HepG2 (cell line): ENCODE measurements at regions not wholly inside any gene's neighbourhood (a gene's known extent, or its start where the extent isn't known, plus 50 kb on each side); places are given as distances from the start of the nearest gene placed in this dataset.

Source experiments
- ATAC-seq: fragments of 200-7000 bp; cut with Tn5 transposase; 3 replicates; pipeline ENCODE4 v1.9.1; 2020; ENCODE audit warnings: mild to moderate bottlenecking, moderate library complexity
- BruUV-seq: library from RNA; stranded (reverse); fragments of 400-500 nt; replicated peaks from 2 replicates; lab custom pipeline; 2021; lab: Mats Ljungman, UMichigan
- CTCF ChIA-PET: fragments of 300-600 bp; formaldehyde crosslinking; extraction: SDS; loops from one replicate; lab custom pipeline; 2021; ENCODE audit warnings: low total read pairs, inconsistent platforms, low intra/inter-chr PET ratio; lab: Yijun Ruan, JAX
- POLR2A ChIA-PET: fragments of 350-600 bp; sonication (Branson Sonifier 250); formaldehyde crosslinking; loops from one replicate; lab custom pipeline; 2020; ENCODE audit warnings: antibody characterized with exemption, inconsistent platforms; lab: Yijun Ruan, JAX
- DNase-seq: peaks from one replicate; pipeline ENCODE4 v3.0.0-alpha.2; 2015; ENCODE audit warnings: low spot score
- FAIRE-seq: peaks from 3 replicates; lab custom pipeline; 2011; peaks lifted over from hg19 to GRCh38; lab: Jason Lieb, UNC
- H2AFZ ChIP-seq: one replicate; pipeline ENCODE4 v1.6.1; 2011; ENCODE audit warnings: low read length, inconsistent platforms
- H3K27ac ChIP-seq: fragments of 300-600 bp; 3 replicates; pipeline ENCODE4 v1.8.0; 2011; ENCODE audit warnings: mixed run types, mild to moderate bottlenecking, mixed read lengths, low read length, inconsistent platforms; ENCODE audit not compliant: insufficient read depth; ENCODE audit errors: extremely low read length
- H3K27me3 ChIP-seq, 2 experiments: fragments of 200-600 bp in 1 of 2; 2 replicates in 1 of 2; 3 replicates in 1 of 2; pipeline versions ENCODE4 v1.6.0 to v1.8.0; 2011; ENCODE audit warnings: low read length in 2 of 2, mild to moderate bottlenecking in 2 of 2, moderate library complexity in 2 of 2, inconsistent platforms in 1 of 2; ENCODE audit not compliant: insufficient read depth in 2 of 2, control insufficient read depth in 1 of 2
- H3K36me3 ChIP-seq, 2 experiments: fragments of 200-600 bp in 1 of 2; replicated peaks in 1 of 2; 2 replicates in 1 of 2; 3 replicates in 1 of 2; pipeline versions ENCODE4 v1.5.1 to v1.8.0; 2011; ENCODE audit warnings: low read length in 2 of 2, inconsistent platforms in 1 of 2; ENCODE audit not compliant: insufficient read depth in 2 of 2, control insufficient read depth in 1 of 2
- H3K4me1 ChIP-seq: 2 replicates; pipeline ENCODE4 v1.5.1; 2012; ENCODE audit warnings: low read length, inconsistent platforms; ENCODE audit not compliant: insufficient read depth
- H3K4me2 ChIP-seq: 2 replicates; pipeline ENCODE4 v1.6.0; 2011; ENCODE audit warnings: low read depth, low read length, inconsistent platforms
- H3K4me3 ChIP-seq, 3 experiments: fragments of 200-600 bp in 1 of 3; sonication (generic), shearing (Covaris generic) in 1 of 3; replicated peaks in 1 of 3; 2 replicates each; pipeline ENCODE4 v1.5.1; 2011 to 2016; ENCODE audit warnings: low read length in 3 of 3, inconsistent platforms in 2 of 3, low read depth in 2 of 3, mild to moderate bottlenecking in 2 of 3, control low read depth in 1 of 3, mixed read lengths in 1 of 3; ENCODE audit not compliant: insufficient read depth in 1 of 3
- H3K79me2 ChIP-seq: one replicate; pipeline ENCODE4 v1.6.1; 2011; ENCODE audit warnings: low read length, inconsistent platforms; ENCODE audit not compliant: insufficient read depth
- H3K9ac ChIP-seq: 2 replicates; pipeline ENCODE4 v1.6.0; 2011; ENCODE audit warnings: mild to moderate bottlenecking, low read depth, low read length, inconsistent platforms; ENCODE audit not compliant: insufficient read depth
- H3K9me3 ChIP-seq: 2 replicates; pipeline ENCODE4 v1.5.1; 2012; ENCODE audit warnings: mild to moderate bottlenecking, low read length
- H4K20me1 ChIP-seq: 2 replicates; pipeline ENCODE4 v1.6.0; 2011; ENCODE audit warnings: inconsistent platforms, mild to moderate bottlenecking, low read length, moderate library complexity; ENCODE audit not compliant: insufficient read depth
- BRF2 ChIP-seq: sonication (generic); formaldehyde crosslinking; IDR thresholded peaks from 2 replicates; pipeline ENCODE4 v1.8.1; 2022; ENCODE audit warnings: mild to moderate bottlenecking, missing genetic modification reagents
- CCAR2 ChIP-seq: fragments of 200-400 bp; formaldehyde crosslinking; optimal IDR thresholded peaks from 2 replicates; pipeline ENCODE3; 2018; ENCODE audit warnings: low read depth, mild to moderate bottlenecking, low read length, moderate library complexity
- PBX3 ChIP-seq: sonication (generic); formaldehyde crosslinking; IDR thresholded peaks from 2 replicates; pipeline ENCODE4 v1.8.1; 2023; ENCODE audit warnings: missing genetic modification reagents, inconsistent platforms, borderline replicate concordance
- ZNF546 ChIP-seq: sonication (generic); formaldehyde crosslinking; conservative IDR thresholded peaks from 2 replicates; pipeline ENCODE4 v1.8.1; 2023; ENCODE audit warnings: mild to moderate bottlenecking, missing genetic modification reagents
- WGBS: methylation state at CpG from one replicate; pipeline ENCODE4 v1.1.6; 2017; ENCODE audit warnings: low lambda C conversion rate; 5-methylcytosine and 5-hydroxymethylcytosine counted together
- in situ Hi-C: cut with HindIII; loops from 2 replicates; pipeline ENCODE4 v1.10.0; 2017; ENCODE audit warnings: low pct_unique_long_range_greater_than_20kb; ENCODE audit not compliant: extremely low pct_ligation_motif_present
- intact Hi-C: fragments of 100-400 bp; cut with micrococcal nuclease; formaldehyde crosslinking; loops from one replicate; pipeline ENCODE4 v1.10.0; 2022; ENCODE audit not compliant: unreplicated experiment
- TF ChIP-seq, protein P1 (sequence below): sonication (generic); formaldehyde crosslinking; IDR thresholded peaks from 2 replicates; pipeline ENCODE4 v1.4.0; 2020; ENCODE audit warnings: low read depth, missing genetic modification reagents
- TF ChIP-seq, protein P2 (sequence below): sonication (generic); formaldehyde crosslinking; IDR thresholded peaks from 2 replicates; pipeline ENCODE4 v1.4.0; 2020; ENCODE audit warnings: missing genetic modification reagents, borderline replicate concordance

- ChIA-PET POLR2A (no interaction called here), CTCF (no interaction called here)
- BruUV-seq: no TSS peak
- no peak for ATAC-seq
- in situ Hi-C loops: no loop called here
- TF ChIP-seq BRF2 (CRISPR knock-in tag): no peak
- TF ChIP-seq, protein P1, sequence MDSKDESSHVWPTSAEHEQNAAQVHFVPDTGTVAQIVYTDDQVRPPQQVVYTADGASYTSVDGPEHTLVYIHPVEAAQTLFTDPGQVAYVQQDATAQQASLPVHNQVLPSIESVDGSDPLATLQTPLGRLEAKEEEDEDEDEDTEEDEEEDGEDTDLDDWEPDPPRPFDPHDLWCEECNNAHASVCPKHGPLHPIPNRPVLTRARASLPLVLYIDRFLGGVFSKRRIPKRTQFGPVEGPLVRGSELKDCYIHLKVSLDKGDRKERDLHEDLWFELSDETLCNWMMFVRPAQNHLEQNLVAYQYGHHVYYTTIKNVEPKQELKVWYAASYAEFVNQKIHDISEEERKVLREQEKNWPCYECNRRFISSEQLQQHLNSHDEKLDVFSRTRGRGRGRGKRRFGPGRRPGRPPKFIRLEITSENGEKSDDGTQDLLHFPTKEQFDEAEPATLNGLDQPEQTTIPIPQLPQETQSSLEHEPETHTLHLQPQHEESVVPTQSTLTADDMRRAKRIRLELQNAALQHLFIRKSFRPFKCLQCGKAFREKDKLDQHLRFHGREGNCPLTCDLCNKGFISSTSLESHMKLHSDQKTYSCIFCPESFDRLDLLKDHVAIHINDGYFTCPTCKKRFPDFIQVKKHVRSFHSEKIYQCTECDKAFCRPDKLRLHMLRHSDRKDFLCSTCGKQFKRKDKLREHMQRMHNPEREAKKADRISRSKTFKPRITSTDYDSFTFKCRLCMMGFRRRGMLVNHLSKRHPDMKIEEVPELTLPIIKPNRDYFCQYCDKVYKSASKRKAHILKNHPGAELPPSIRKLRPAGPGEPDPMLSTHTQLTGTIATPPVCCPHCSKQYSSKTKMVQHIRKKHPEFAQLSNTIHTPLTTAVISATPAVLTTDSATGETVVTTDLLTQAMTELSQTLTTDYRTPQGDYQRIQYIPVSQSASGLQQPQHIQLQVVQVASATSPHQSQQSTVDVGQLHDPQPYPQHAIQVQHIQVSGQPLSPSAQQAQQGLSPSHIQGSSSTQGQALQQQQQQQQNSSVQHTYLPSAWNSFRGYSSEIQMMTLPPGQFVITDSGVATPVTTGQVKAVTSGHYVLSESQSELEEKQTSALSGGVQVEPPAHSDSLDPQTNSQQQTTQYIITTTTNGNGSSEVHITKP (CRISPR knock-in tag): no peak
- TF ChIP-seq, protein P2, sequence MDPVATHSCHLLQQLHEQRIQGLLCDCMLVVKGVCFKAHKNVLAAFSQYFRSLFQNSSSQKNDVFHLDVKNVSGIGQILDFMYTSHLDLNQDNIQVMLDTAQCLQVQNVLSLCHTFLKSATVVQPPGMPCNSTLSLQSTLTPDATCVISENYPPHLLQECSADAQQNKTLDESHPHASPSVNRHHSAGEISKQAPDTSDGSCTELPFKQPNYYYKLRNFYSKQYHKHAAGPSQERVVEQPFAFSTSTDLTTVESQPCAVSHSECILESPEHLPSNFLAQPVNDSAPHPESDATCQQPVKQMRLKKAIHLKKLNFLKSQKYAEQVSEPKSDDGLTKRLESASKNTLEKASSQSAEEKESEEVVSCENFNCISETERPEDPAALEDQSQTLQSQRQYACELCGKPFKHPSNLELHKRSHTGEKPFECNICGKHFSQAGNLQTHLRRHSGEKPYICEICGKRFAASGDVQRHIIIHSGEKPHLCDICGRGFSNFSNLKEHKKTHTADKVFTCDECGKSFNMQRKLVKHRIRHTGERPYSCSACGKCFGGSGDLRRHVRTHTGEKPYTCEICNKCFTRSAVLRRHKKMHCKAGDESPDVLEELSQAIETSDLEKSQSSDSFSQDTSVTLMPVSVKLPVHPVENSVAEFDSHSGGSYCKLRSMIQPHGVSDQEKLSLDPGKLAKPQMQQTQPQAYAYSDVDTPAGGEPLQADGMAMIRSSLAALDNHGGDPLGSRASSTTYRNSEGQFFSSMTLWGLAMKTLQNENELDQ: no peak
- TF ChIP-seq CCAR2: no peak
- TF ChIP-seq ZNF546 (CRISPR knock-in tag): no peak
- TF ChIP-seq PBX3 (CRISPR knock-in tag): no peak
- TF ChIP-seq, all 625 proteins: peak for 0
- 6% methylated on average over 9 of the region's 9 CpGs for WGBS
- H3K27ac ChIP-seq: no peak overlapping the region
- H3K79me2 ChIP-seq: no peaks in the 10 kb centered on the region
- H2AFZ ChIP-seq: no peak overlapping the region
- H3K27me3 ChIP-seq: no peaks in the 10 kb centered on the region
- peaks cover 42% of the 10 kb centered on the region for H3K9me3 ChIP-seq
- no peaks in the 10 kb centered on the region for H3K4me1 ChIP-seq
- no peak overlapping the region for H3K4me2 ChIP-seq
- FAIRE-seq: no peak
- H3K36me3 ChIP-seq: no peaks in the 10 kb centered on the region
- no peaks in the 10 kb centered on the region for H4K20me1 ChIP-seq
- H3K9ac ChIP-seq: no peak overlapping the region
- DNase-seq: no peak
- H3K4me3 ChIP-seq: no peak overlapping the region
- intact Hi-C loops: no loop called here
These were observed 726.8 kb upstream of the DDX18 start for GRCh38 chr2:117087535-117088291.
